HG03460 (cell line): ENCODE measurements at regions not wholly inside any gene's neighbourhood (a gene's known extent, or its start where the extent isn't known, plus 50 kb on each side); places are given as distances from the start of the nearest gene placed in this dataset.
"Not testable (repeated sequence)": the region's sequence is repeated elsewhere in the genome, so short reads cannot be mapped to it uniquely, and the experiment has no call there.

Experiments used
- ATAC-seq: cut with Tn5 transposase; IDR thresholded peaks from one replicate; pipeline ENCODE4 v1.9.1; 2021; ENCODE audit not compliant: unreplicated experiment

DNA sequence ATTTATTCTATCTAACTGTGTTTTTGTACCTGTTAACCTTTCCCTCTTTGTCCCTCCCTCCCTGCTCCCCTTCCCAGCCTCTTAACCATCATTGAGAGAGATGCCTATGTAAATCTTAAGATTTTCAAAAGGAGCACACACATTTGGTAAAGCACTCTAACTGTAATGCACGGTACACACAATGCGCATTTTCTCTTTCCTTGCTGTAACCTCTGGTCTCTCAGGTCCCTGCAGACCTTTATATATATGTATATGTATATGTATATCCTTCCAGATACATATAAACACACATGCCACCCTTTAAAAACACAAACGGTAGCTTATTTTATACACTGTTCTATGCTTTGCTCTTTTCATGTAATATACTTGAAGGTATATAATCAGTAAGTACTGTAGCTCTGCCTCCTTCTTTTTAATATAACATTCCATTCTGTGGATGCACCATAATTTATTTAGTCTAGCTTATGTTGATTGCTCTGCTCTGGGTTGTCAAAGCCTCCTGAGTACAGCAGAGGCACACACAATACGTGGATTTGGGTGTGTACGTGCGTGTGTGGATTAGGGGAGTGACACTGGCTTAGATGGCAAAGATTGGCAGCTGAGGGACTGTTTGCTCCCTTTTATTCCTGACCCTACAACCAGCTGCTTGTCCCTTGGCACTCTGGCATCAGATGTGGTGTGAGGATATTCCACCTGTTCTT, 118.4 kb upstream of the PTPN20 start:
- ATAC-seq, result not testable (repeated sequence)

DNA sequence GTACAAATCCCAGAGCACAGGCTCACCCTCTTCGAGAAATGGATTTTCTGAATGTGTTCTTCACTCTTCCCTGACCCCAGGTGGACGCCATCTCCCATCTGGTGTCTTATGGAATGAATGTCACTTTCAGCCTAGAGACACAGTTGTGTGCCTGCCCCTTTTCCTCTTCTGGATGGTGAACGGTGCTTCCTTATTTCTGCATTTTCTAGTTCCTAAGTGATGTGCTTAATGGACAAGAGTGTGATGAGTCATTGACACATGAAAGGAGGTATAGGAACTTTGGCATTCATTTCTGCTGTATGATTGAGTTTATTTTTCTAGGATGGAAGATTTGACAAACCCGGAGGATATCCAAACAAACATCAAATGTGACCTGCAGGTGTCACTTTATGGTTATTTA, 114.9 kb upstream of the PTPN20 start:
- ATAC-seq, result not testable (repeated sequence)

- ATAC-seq, result not testable (repeated sequence)
Measured at GRCh38 chr10:46802010-46802409, 109.2 kb upstream of the PTPN20 start.

- not testable (repeated sequence) for ATAC-seq
Measured at GRCh38 chr10:46803082-46803481, 108.1 kb upstream of the PTPN20 start.

GRCh38 chr10:46810222-46810621, 101.0 kb upstream of the PTPN20 start:
- not testable (repeated sequence) for ATAC-seq

DNA sequence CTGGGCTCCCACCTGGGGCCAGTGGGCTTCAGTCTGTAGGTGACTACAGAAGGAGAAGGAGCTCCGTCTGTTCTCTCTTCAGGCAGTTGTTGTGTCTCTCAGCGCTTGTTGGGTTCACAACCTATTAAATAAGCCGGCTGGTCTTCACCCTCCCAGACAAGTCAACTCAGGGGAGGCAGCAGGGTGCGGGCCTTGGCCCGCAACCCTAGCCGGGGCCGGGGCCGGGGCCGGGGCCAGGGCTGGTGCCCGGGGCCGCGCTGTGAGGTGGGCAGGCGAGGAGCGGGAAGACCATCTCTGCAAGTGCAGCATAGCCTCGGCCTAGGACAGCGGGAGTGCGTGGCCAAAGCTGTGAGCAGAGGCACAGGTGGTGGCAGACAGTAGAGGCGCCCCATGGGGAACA, 95.1 kb upstream of the PTPN20 start:
- not testable (repeated sequence) for ATAC-seq

DNA sequence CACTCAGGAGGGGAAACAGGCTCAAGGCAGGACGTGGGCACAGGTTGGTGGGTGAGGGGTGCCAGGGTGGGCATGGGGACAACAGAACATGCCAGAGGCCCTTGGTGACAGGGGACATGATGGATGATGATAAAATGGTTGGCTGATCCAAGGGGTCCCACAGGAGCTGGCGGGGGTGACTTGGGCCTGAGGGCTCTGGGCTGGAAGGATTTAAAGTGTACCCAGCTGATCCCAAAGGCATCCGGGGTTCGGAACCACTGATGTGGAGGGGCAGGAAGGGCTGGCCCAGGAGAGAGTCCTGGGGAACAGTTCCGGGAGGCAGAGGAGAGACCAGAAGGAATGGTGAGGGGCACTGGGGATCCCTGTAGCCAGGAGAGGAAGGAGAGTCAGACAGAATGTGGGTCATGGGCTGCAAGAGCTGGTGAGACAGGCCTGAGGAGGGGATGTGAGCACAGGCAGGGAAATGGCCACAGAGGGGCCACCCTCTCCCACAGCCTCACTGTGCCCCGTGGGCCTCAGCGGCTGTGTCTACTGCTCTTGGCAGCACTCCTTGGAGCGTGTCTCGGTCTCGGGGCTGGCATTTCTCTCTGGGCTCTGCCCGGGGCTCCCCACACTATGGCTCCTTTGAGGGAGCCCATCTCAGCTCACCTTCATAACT, 70.7 kb upstream of the PTPN20 start:
- ATAC-seq, result not testable (repeated sequence)

DNA sequence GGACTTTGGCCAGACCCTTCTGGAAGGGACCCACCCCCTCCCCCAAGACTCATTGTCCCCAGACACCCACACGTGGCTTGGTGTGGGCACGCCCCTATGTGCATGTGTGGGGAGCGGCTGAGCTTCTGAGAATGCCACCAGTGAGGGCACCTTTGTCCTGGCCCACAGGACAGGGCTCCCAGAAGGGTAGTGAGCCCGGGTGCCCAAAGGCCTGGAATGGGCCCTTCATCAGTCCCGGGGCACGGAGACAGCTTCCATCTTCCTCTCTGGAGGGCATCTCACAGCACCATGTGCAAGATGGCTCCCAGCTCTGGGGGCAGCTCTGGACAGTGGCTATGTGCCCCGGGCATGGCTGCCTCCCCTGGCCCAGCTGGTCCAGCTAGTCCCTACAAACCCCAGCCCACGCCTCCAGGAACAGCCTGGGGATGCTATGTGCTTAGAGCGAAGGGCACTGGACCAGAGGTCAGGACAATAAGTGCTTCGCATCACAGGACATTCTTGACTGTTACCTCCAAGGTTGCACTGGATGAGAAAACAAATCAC, 70.1 kb upstream of the PTPN20 start:
- ATAC-seq, result not testable (repeated sequence)

DNA sequence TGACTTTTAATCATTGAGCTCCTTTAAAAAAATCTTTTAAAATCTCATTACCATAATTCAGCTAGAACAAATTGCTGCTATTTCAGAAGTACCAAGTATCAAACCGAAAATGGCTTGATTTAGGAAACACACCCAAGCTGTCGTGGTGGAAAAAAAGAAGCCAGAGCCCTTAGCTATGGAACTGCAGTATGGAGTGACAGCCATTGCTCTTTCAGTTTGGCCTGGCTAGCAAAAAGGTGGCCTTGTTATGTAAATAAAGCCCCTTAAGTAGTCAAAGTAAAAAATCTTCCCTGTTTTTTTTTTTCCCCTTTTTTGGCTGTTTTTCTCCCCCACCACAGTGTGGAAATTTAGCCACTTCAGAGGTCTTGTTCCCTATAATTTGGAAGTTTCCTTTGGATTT, 66.0 kb upstream of the PTPN20 start:
- not testable (repeated sequence) for ATAC-seq

GRCh38 chr10:46845640-46846039, 65.6 kb upstream of the PTPN20 start:
- ATAC-seq, result not testable (repeated sequence)

- ATAC-seq, result not testable (repeated sequence)
Measured at GRCh38 chr10:46860753-46861152, 50.5 kb upstream of the PTPN20 start.
